Daoy (cell line): ENCODE measurements at regions not wholly inside any gene's neighbourhood (a gene's known extent, or its start where the extent isn't known, plus 50 kb on each side); places are given as distances from the start of the nearest gene placed in this dataset.
"Not testable (repeated sequence)": the region's sequence is repeated elsewhere in the genome, so short reads cannot be mapped to it uniquely, and the experiment has no call there.

Source experiments
- DNase-seq: peaks from one replicate; pipeline ENCODE4 v3.0.0-alpha.2; 2015; ENCODE audit warnings: low read depth

GRCh38 chr5:17819783-17820182 is 185.5 kb downstream of the TAF11L14 start:
- peak; percentile 15 for DNase-seq

GRCh38 chr5:17828681-17829080 is 194.4 kb downstream of the TAF11L14 start:
- peak; percentile 17 for DNase-seq

- no peak for DNase-seq
Observed at GRCh38 chr5:17829456-17829855, 195.2 kb downstream of the TAF11L14 start.

GRCh38 chr5:17831279-17831678 is 197.0 kb downstream of the TAF11L14 start:
- DNase-seq, result no peak

GRCh38 chr5:17832949-17833745 is 198.9 kb downstream of the TAF11L14 start:
- DNase-seq, result no peak

GRCh38 chr5:17837757-17838156 is 203.5 kb downstream of the TAF11L14 start:
- DNase-seq, result no peak

- peak; percentile 10 for DNase-seq
Observed at GRCh38 chr5:17838469-17838868, 204.2 kb downstream of the TAF11L14 start.

GRCh38 chr5:17839848-17840247 is 205.6 kb downstream of the TAF11L14 start:
- DNase-seq, result no peak

- DNase-seq, result no peak
Observed at GRCh38 chr5:17846496-17846895, 212.2 kb downstream of the TAF11L14 start.

GRCh38 chr5:17847286-17847685 is 213.0 kb downstream of the TAF11L14 start:
- no peak for DNase-seq

GRCh38 chr5:17852111-17852510 is 217.9 kb downstream of the TAF11L14 start:
- DNase-seq, result no peak

- DNase-seq, result no peak
Observed at GRCh38 chr5:17852740-17853139, 218.5 kb downstream of the TAF11L14 start.

GRCh38 chr5:17854901-17855300 is 220.6 kb downstream of the TAF11L14 start:
- DNase-seq, result no peak

- no peak for DNase-seq
Observed at GRCh38 chr5:17860660-17861315, 226.5 kb downstream of the TAF11L14 start.

GRCh38 chr5:17864903-17865302 is 230.6 kb downstream of the TAF11L14 start:
- DNase-seq, result not testable (repeated sequence)

GRCh38 chr5:17865966-17866365 is 231.7 kb downstream of the TAF11L14 start:
- not testable (repeated sequence) for DNase-seq

- DNase-seq, result no peak
Observed at GRCh38 chr5:17872204-17872603, 237.9 kb downstream of the TAF11L14 start.

- DNase-seq, result no peak
Observed at GRCh38 chr5:17878541-17878940, 244.3 kb downstream of the TAF11L14 start.

- DNase-seq, result no peak
Observed at GRCh38 chr5:17879276-17879675, 245.0 kb downstream of the TAF11L14 start.

GRCh38 chr5:17880869-17881268 is 246.6 kb downstream of the TAF11L14 start:
- DNase-seq, result no peak

- peak; percentile 36 for DNase-seq
Observed at GRCh38 chr5:17882760-17883488, 248.7 kb downstream of the TAF11L14 start.

GRCh38 chr5:17888155-17888554 is 253.9 kb downstream of the TAF11L14 start:
- DNase-seq, result no peak

GRCh38 chr5:17890501-17890900 is 256.2 kb downstream of the TAF11L14 start:
- no peak for DNase-seq
